Tibial nerve (tissue), 4 donors: ENCODE measurements at regions not wholly inside any gene's neighbourhood (a gene's known extent, or its start where the extent isn't known, plus 50 kb on each side); places are given as distances from the start of the nearest gene placed in this dataset.

Experiments
- DNase-seq, 2 donors: peaks; one replicate each; pipeline ENCODE4 v3.0.0-alpha.2; 2019; ENCODE audit warnings: low spot score in 2 of 2
- H3K27ac ChIP-seq, 4 donors: fragments of 200-600 bp; sonication (generic) in 3 of 4; one replicate each; pipeline ENCODE4 v1.5.1; 2017 to 2019; ENCODE audit warnings: mild to moderate bottlenecking in 1 of 4
- H3K27me3 ChIP-seq, 2 donors: fragments of 200-600 bp; sonication (generic) in 1 of 2; one replicate each; pipeline versions ENCODE4 v1.5.1 to v1.6.0; 2017 to 2019
- H3K36me3 ChIP-seq, 3 donors: fragments of 200-600 bp; sonication (generic); one replicate each; pipeline ENCODE4 v1.5.1; 2018 to 2019
- H3K4me1 ChIP-seq, 4 donors: fragments of 200-600 bp; sonication (generic) in 3 of 4; one replicate each; pipeline ENCODE4 v1.5.1; 2017 to 2019
- H3K4me3 ChIP-seq, 4 donors: fragments of 200-600 bp; sonication (generic) in 3 of 4; one replicate each; pipeline ENCODE4 v1.5.1; 2017 to 2019; ENCODE audit warnings: mild to moderate bottlenecking in 1 of 4, moderate library complexity in 1 of 4
- H3K9me3 ChIP-seq, 4 donors: fragments of 200-600 bp; sonication (generic) in 3 of 4; one replicate each; pipeline ENCODE4 v1.5.1; 2017 to 2019
- EP300 ChIP-seq, 2 donors: sonication (generic); formaldehyde crosslinking; IDR thresholded peaks; one replicate each; pipeline ENCODE4 v1.6.1; 2017; ENCODE audit warnings: antibody characterized with exemption in 2 of 2, mild to moderate bottlenecking in 1 of 2
- POLR2A ChIP-seq, 2 donors: fragments of 450-650 bp; IDR thresholded peaks; one replicate each; pipeline ENCODE4 v1.6.1; 2017; ENCODE audit warnings: antibody characterized with exemption in 2 of 2, mild to moderate bottlenecking in 2 of 2, moderate library complexity in 2 of 2
- WGBS, 2 donors: methylation state at CpG; one replicate each; pipeline ENCODE4 v1.1.5; 2018; 5-methylcytosine and 5-hydroxymethylcytosine counted together
- TF ChIP-seq, protein P1 (sequence below), 5 experiments: fragments of 200-600 bp in 3 of 5; fragments of 450-650 bp in 2 of 5; sonication (generic) in 3 of 5; IDR thresholded peaks; one replicate each; pipeline ENCODE4 v1.5.1; 2016 to 2019; ENCODE audit warnings: antibody characterized with exemption in 5 of 5, mild to moderate bottlenecking in 3 of 5, moderate library complexity in 2 of 5

- no peaks in the 10 kb centered on the region for H3K36me3 ChIP-seq
- no peaks in the 10 kb centered on the region for H3K27me3 ChIP-seq
- H3K4me3 ChIP-seq = no peak overlapping the region
- WGBS, 2 donors = 95 to 98% methylated on average over 4 of the region's 4 CpGs
- H3K9me3 ChIP-seq = no peaks in the 10 kb centered on the region
- TF ChIP-seq POLR2A (IDR thresholded peaks at IDR 0.05) = no peak
- H3K4me1 ChIP-seq = no peaks in the 10 kb centered on the region
- DNase-seq = no peak
- H3K27ac ChIP-seq = no peak overlapping the region
Observed at GRCh38 chr6:113513086-113513485, 344.1 kb upstream of the MARCKS start.

DNA sequence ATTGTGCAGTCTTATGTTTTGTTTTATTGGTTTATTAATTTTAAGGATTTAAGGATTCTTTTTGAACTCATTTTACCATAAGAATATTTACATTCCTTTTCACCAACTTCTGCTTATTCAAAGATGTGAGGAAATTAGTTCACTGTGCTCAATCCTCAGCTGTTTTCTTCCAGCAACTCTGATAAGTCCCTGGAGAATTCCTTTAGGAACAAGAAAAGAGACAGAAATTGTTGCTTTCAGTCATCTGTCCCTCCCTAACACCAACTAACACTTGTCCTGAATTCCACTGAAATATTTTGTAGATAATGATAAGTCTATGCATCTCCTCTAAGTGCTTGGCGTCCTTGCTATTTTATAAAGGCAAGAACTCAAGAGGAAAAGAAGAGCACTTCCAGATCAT, 334.8 kb upstream of the MARCKS start:
- H3K27me3 ChIP-seq = no peaks in the 10 kb centered on the region
- no peak for DNase-seq
- no peaks in the 10 kb centered on the region for H3K9me3 ChIP-seq
- H3K36me3 ChIP-seq = no peaks in the 10 kb centered on the region
- no peaks in the 10 kb centered on the region for H3K4me1 ChIP-seq
- WGBS, 2 donors = 79 to 80% methylated on average over 1 of the region's 1 CpG
- no peak overlapping the region for H3K4me3 ChIP-seq
- no peak overlapping the region for H3K27ac ChIP-seq
- no peak for TF ChIP-seq POLR2A (IDR thresholded peaks at IDR 0.05)
- TF ChIP-seq, protein P1, sequence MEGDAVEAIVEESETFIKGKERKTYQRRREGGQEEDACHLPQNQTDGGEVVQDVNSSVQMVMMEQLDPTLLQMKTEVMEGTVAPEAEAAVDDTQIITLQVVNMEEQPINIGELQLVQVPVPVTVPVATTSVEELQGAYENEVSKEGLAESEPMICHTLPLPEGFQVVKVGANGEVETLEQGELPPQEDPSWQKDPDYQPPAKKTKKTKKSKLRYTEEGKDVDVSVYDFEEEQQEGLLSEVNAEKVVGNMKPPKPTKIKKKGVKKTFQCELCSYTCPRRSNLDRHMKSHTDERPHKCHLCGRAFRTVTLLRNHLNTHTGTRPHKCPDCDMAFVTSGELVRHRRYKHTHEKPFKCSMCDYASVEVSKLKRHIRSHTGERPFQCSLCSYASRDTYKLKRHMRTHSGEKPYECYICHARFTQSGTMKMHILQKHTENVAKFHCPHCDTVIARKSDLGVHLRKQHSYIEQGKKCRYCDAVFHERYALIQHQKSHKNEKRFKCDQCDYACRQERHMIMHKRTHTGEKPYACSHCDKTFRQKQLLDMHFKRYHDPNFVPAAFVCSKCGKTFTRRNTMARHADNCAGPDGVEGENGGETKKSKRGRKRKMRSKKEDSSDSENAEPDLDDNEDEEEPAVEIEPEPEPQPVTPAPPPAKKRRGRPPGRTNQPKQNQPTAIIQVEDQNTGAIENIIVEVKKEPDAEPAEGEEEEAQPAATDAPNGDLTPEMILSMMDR (IDR thresholded peaks at IDR 0.05) = no peak
- no peak for TF ChIP-seq EP300 (IDR thresholded peaks at IDR 0.05)

DNA sequence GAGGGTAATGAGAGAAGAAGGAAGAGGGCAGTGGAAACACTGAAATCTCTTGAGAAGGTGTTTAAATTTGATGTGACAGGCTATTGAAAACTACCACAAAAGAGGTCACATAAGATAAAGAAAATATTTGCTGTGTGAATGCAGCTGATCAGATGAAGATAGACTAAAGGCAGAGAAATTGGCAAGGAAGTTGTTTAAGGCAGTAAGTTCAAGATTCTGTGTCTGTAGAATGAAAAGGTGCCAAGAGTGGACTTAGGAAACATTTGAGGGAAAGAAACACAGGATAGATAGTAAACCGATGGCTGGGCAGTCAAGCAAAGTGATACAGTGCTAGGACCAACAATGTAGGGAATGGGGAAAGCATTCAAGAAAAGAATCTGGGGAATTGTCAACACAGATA, 332.3 kb upstream of the MARCKS start:
- Histone ChIP-seq H3K27ac (no peak overlapping the region), H3K4me3 (no peak overlapping the region), H3K36me3 (no peaks in the 10 kb centered on the region), H3K27me3 (no peaks in the 10 kb centered on the region), H3K4me1 (no peaks in the 10 kb centered on the region), H3K9me3 (no peaks in the 10 kb centered on the region)
- no peak for DNase-seq
- 64 to 71% methylated on average over 1 of the region's 1 CpG for WGBS, 2 donors
- TF ChIP-seq, protein P1 (IDR thresholded peaks at IDR 0.05) = no peak
- TF ChIP-seq POLR2A (IDR thresholded peaks at IDR 0.05) = no peak
- no peak for TF ChIP-seq EP300 (IDR thresholded peaks at IDR 0.05)

- Histone ChIP-seq H3K27ac (no peak overlapping the region), H3K4me1 (no peaks in the 10 kb centered on the region), H3K27me3 (no peaks in the 10 kb centered on the region), H3K36me3 (no peaks in the 10 kb centered on the region), H3K4me3 (no peak overlapping the region), H3K9me3 (no peaks in the 10 kb centered on the region)
- DNase-seq = no peak
- 63 to 75% methylated on average over 1 of the region's 1 CpG for WGBS, 2 donors
- TF ChIP-seq, protein P1 (IDR thresholded peaks at IDR 0.05) = no peak
- TF ChIP-seq EP300 (IDR thresholded peaks at IDR 0.05) (no peak), POLR2A (IDR thresholded peaks at IDR 0.05) (no peak)
Observed at GRCh38 chr6:113526553-113526952, 330.6 kb upstream of the MARCKS start.

DNA sequence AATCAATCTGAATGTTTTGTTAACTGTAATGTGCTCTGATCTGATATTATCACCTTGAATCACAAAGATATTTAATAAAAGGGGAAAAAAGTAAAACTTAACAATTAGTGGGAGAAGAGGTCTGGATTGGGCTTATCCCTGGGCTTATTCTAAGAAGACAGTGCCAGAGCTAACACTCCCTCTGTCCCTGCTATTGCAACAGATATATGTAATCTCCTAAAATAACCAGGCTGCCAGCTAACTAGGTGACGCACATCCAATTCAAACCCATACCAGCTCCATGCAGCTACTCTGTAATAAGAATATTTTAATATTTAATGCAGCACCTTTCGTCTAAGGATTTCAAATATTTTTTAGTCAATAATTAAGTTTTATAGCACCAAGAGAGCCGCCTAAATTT, 330.1 kb upstream of the MARCKS start:
- no peaks in the 10 kb centered on the region for H3K36me3 ChIP-seq
- H3K4me1 ChIP-seq = no peaks in the 10 kb centered on the region
- DNase-seq = no peak
- H3K9me3 ChIP-seq = no peaks in the 10 kb centered on the region
- TF ChIP-seq, protein P1 (IDR thresholded peaks at IDR 0.05) = no peak
- TF ChIP-seq EP300 (IDR thresholded peaks at IDR 0.05) (no peak), POLR2A (IDR thresholded peaks at IDR 0.05) (no peak)
- no peak overlapping the region for H3K27ac ChIP-seq
- no peak overlapping the region for H3K4me3 ChIP-seq
- H3K27me3 ChIP-seq = no peaks in the 10 kb centered on the region
- WGBS, 2 donors = 96 to 97% methylated on average over 3 of the region's 3 CpGs

GRCh38 chr6:113528111-113528510, 329.0 kb upstream of the MARCKS start:
- H3K4me1 ChIP-seq = no peaks in the 10 kb centered on the region
- no peaks in the 10 kb centered on the region for H3K36me3 ChIP-seq
- no peak for TF ChIP-seq POLR2A (IDR thresholded peaks at IDR 0.05)
- TF ChIP-seq, protein P1 (IDR thresholded peaks at IDR 0.05) = no peak
- no peak for TF ChIP-seq EP300 (IDR thresholded peaks at IDR 0.05)
- no peak overlapping the region for H3K27ac ChIP-seq
- no peak overlapping the region for H3K4me3 ChIP-seq
- H3K9me3 ChIP-seq = no peaks in the 10 kb centered on the region
- WGBS, 2 donors = 91 to 96% methylated on average over 3 of the region's 3 CpGs
- no peak for DNase-seq
- H3K27me3 ChIP-seq = no peaks in the 10 kb centered on the region
